Renal pelvis (tissue), 1 donor: ENCODE measurements at regions not wholly inside any gene's neighbourhood (a gene's known extent, or its start where the extent isn't known, plus 50 kb on each side); places are given as distances from the start of the nearest gene placed in this dataset.

Source experiments
- DNase-seq: peaks from one replicate; pipeline ENCODE4 v3.0.0-alpha.2; 2013

DNA sequence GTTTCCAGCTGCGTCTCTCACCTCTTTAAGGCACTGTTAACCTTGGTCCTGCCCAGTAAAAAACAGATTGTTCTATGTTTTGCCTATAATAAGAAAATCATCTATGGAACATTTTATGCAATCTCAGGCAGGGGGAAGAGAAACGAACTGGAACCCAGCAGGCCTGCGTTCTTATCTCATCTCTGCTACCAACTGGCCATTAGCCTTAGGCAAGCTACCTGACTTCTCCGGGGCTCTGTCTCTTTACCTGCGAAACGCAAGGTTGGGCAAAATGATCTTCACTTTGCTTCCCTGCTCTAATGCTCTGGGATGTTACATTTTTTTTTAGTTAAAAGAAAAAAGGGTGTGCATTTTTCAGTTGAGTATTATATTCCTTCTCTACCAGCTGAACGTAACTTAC lies 70.5 kb upstream of the WIPF1 start:
- no peak for DNase-seq

DNA sequence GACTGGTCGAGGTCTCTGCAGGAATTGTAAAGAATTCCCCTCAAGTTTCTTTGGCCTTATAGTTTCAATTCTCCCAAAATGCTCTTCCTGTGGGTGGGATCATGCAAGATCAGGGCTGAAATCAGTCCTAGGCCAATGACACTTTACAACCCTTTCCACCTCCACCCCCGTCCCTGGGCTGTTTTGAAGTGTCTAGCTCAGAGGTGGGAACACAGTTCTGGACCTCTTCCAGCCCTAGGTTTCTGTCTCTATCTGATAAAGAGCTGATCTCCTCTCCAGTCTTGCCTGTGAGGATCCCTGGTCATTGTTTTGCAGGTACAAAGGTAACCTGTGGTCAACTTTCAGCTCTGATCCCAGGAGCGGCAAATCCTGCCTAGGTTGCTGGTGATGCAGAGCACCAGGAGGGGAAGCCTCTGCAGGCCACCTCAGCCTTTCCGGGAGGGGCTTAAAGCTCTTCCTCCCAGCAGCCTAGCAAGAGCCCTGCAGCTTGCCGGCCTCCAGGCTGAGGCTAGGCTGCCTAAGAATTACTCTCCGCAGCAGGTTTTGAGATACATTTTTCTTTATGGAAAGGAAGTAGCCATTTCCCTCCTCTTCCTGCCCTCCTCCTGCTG lies 69.8 kb upstream of the WIPF1 start:
- DNase-seq = no peak

DNA sequence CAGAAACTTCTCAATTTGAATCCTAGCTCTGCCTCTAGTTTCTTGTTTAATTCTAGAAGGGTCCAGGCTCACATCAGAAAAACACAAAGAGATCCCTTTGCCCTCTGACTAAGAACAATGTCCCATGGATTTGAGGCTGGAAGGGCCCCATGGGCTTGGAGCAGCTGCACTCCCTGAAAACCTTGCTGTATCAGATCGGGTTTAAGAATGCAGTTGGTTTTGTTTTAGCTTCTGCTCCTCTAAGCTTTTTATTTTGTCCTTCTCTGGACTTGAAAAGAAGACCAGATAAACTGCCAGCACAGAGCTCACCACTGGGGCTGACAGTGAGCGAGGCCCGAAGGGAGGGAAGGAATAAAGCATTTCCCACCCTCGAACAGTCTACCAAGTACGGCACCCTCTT lies 69.2 kb upstream of the WIPF1 start:
- no peak for DNase-seq

DNA sequence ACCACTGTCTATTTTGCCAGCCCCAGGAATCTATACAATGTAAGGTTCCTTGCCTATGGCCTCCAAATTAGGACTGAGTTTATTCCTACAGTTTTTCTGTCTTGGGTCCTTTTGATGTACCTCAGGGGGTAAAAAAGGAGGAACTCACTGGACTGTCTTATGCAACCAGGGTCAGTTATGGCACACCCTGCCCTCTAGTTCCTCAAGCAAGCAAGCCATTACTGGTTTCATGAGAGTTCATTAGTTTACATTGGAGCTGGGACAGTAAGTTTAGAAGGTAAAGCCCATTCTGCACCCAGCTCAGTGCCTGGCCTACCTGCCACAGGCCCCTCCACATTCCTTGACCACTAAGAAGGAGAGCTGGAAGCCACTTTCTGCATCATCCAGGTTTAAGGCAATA lies 68.7 kb upstream of the WIPF1 start:
- DNase-seq = no peak

DNA sequence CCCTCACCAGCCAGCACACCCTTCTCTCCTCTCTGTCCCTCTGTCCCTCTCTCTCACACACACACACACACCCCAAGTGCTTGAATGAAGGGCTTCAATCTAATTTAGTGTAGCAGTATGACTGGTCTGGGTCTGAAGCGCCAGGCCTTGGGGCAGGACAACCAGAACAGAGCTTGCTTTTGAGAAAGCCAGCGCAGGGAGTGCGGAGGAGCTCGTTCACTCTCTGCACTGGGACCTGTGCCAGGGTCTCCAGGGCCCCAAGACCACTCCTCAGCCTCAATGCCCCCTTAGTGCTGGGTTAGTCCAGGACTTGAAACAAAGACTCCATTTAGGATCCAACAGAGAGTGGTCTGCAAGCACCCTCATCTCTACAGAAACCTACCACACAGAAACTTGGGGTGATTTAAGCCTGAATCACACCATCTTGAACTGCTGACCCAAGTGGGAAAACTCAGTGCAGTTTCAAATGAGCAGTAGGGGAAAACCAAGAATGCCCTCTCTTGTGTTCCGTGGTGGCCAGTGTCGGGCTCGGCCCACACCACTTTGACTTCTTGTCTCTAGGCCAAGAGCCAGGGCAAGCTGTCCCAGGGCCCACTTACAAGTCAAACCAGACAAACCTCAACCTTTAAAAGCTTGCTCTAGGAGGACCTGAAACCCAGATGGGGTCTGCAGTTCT lies 66.6 kb upstream of the WIPF1 start:
- DNase-seq = no peak

DNA sequence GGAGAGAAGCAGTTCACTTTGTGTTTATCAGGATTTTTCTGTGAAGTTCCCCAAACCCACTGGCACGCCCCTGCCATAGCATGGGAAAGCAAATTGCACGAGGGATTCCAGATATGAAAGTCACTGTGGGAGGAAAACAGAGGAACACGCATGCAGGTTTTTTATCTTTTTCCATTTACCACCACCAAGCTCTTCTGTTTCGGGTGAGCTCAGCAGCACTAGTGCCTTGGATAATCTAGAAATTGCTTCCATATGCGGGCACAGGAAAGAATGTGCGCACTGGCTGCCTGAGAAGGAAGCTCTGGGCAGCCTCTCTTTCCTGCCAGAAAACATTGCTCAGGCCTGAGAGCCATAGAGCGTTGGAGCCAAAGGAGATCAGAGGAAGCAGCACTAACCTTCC lies 65.9 kb upstream of the WIPF1 start:
- no peak for DNase-seq

DNA sequence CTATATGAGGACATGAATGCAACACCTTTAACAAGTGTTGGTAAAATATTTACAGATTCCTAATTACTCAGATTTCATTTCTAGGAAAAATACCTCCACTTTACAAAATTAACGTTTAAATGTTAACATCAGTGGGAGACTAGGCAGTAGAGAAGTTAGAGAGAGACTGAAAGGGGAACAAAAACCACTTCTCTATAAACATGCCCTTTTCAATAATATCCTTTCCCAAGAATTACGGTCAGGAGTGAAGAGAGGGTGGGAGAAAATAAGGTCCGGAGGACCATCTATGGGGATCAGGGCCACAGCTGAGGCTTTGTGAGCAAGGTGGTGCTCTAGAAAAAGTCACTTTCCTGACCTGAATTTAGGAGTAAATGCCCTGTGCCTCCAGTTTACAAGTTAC lies 65.3 kb upstream of the WIPF1 start:
- DNase-seq = no peak

DNA sequence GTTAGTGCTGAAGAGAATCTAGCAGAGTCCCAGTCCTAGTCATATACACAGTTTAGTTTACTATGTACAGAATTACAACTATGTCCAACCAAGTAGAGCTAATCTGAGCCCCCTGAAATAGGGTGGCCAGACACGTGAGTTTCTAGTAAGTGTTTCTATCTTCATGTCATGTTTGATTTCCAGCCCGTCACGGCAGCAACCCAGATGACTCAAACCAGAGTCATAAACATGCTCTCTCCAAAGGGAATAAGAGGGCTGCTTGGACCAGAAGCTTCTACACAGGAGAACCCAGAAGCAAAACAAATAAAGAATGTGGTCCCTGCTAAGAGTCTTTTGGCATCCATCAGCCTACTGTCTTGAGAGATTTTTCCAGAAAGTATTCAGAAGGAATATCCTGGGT lies 64.9 kb upstream of the WIPF1 start:
- DNase-seq = no peak

DNA sequence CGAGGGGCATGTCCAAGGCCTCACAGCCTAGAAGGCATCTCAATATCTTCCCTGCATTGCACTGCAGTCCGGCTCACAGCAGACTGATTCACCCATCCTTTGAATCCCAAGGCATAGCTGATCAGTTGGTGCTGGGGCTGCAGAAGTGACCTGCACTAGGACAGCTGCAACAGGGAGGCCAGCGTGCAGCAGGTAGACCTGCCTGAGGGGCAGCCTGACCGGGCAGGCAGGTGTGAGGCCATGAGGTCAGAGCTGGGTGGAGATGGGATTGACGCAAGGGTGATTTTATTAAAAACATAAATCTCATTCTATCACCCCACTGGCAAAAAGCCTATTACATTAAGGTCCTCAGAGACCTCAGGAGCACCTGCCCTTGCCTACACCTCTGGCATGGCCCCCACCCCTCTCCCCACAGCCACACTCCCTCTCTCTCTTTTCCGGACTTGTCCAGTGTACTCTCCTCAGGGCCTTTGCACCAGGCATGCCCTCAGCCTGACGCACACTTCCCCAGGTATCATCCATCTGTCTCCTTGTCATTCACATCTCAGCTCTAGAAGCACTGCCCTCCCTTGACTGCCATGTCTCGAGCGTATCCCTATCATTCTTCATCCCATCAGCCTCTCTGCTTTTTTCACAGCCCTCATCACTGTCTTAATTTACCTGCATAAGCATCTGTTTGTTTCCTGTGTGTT lies 63.5 kb upstream of the WIPF1 start:
- no peak for DNase-seq

DNA sequence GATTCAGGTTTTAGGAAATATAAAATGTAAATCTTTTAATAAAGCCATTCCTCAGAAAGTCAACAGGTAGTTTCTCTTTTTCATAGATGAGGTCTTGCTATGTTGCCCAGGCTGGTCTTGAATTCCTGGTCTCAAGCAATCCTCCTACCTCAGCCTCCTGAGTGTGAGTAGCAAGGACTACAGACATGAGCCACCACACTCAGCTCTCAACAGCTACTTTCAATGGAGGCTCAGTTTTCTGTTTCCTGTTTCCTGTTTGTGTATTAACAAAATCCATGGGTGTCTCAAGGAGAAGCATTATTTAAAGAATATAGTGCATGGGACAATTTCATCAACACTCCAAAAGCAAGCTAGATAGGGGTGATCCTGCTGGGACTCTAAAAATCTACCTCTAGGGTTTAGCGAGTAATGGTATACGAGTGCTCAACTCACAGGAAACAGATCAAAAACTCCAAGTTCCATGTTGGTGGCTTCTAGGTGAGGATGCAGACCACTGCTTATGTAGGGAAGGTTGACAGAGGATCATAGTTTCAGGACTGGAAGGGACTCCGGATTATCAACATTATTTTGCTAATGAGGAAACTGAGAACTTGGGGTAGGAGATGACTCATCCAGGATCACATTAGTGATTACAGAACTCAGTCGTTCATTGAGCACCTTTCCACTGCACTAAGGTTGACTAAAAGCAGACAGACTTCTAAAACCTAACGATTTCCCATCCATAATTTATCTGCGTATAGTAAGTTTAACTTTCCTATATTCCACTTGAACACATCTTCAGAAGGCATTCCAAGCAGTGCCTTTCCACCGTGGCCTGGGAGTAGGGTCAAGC lies 61.7 kb upstream of the WIPF1 start:
- DNase-seq = no peak

DNA sequence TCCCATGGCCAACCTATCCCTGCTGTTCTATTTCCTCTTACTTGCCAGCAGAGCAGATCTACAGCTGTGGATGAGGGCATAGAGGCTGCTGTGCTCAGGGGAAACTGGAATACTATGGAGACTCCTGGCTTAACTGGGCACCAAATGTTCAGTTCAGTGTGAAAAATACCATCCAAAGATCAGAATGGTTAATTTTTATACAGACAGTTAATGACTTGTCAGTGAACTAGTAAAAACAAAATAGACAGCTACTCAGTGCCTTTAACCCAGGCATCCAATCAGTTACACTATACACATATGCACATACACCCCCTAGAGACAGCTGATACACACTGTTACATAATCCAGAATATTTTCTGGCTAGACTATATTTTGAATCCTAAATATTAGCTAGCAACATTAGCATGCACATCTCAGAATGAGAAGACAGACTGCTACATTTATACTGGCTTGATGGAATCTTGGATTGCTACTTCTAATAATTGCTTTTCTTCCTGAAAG lies 59.1 kb upstream of the WIPF1 start:
- DNase-seq = no peak

DNA sequence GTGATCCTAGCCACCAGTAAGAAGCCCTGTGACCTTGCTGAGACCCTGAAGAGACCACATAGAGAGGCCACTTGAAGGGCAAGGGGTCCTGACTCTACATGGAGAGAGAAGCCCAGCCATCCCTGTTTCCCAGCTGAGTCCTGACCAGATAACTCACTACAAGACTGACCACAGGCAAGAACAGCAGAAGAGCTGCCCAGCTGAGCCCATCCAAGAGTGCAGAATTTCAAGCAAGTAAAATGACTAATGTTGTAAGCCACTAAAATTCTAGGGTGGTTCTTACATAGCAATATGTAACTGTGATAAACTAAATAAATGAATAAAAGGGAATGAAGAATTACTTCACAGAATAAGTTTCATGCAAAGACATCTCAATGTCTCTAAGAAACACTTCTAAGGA lies 58.4 kb upstream of the WIPF1 start:
- DNase-seq = no peak

DNA sequence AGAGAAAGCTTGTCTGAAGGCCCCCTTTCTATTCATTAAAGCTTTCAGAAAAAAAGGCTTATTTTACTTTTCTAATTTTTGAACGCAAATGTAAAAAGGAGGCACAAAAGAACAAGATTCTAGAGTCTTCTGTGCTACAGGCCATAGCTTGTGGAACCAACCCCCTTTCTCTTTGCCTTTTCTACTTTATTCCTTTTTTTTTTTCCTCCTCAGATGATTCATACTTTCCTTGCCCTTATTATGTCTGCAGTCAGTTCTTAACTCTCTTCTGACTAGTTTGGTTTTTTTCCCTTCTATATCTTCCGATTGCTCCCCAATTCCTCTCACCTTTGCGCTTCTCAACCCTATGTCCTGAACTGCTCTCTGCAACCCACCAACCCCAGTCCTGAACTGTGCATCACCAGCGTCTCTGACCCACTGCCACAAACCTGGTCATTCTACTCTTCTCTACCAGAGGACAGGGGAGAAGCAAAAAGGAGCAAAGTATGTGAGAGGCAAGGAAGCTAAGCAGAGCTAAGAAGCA lies 56.9 kb upstream of the WIPF1 start:
- no peak for DNase-seq

DNA sequence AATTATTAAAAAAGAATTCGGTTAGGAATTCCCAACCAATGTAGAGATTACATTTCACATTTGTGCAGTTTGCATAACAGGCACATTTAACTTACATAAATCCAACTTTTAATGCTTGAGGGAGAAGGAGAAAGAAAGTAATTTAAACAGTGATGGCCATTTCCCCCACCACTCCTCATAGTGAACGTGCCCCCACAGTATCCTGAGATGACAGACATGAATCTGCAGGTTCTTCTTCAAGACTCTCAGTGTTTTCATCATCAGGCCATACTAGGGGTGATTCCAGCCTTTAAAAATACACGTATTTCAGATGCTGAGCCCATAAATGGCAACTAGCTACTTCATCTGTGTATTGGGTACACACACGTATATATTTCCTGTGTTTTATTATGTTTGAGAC lies 51.3 kb upstream of the WIPF1 start:
- DNase-seq = no peak
